GM21529 (cell line): ENCODE measurements at regions not wholly inside any gene's neighbourhood (a gene's known extent, or its start where the extent isn't known, plus 50 kb on each side); places are given as distances from the start of the nearest gene placed in this dataset.
A peak's percentile ranks its signal among the peaks of the same experiment; 100 is the strongest.
"Not testable (repeated sequence)": the region's sequence is repeated elsewhere in the genome, so short reads cannot be mapped to it uniquely, and the experiment has no call there.

Source experiments
- ATAC-seq: cut with Tn5 transposase; IDR thresholded peaks from one replicate; pipeline ENCODE4 v1.9.1; 2021; ENCODE audit not compliant: unreplicated experiment

GRCh38 chr1:219074084-219074728 lies 99.5 kb upstream of the LYPLAL1 start:
- no peak for ATAC-seq

GRCh38 chr1:219075121-219075879 lies 98.4 kb upstream of the LYPLAL1 start:
- no peak for ATAC-seq

GRCh38 chr1:219076326-219076937 lies 97.2 kb upstream of the LYPLAL1 start:
- ATAC-seq = no peak

- not testable (repeated sequence) for ATAC-seq
Measured at GRCh38 chr1:219077767-219078166, 95.9 kb upstream of the LYPLAL1 start.

- ATAC-seq = peak; percentile 80
Measured at GRCh38 chr1:219081943-219082925, 91.4 kb upstream of the LYPLAL1 start.

- no peak for ATAC-seq
Measured at GRCh38 chr1:219083631-219084030, 90.0 kb upstream of the LYPLAL1 start.

GRCh38 chr1:219085082-219085481 lies 88.6 kb upstream of the LYPLAL1 start:
- ATAC-seq = no peak

GRCh38 chr1:219085988-219086387 lies 87.7 kb upstream of the LYPLAL1 start:
- ATAC-seq = no peak

GRCh38 chr1:219086956-219087469 lies 86.7 kb upstream of the LYPLAL1 start:
- no peak for ATAC-seq

- peak; percentile 81 for ATAC-seq
Measured at GRCh38 chr1:219088778-219089557, 84.7 kb upstream of the LYPLAL1 start.

GRCh38 chr1:219090607-219091006 lies 83.1 kb upstream of the LYPLAL1 start:
- ATAC-seq = peak; percentile 75

- no peak for ATAC-seq
Measured at GRCh38 chr1:219092206-219092605, 81.5 kb upstream of the LYPLAL1 start.

GRCh38 chr1:219099307-219099706 lies 74.4 kb upstream of the LYPLAL1 start:
- peak; percentile 76 for ATAC-seq

GRCh38 chr1:219100059-219100458 lies 73.6 kb upstream of the LYPLAL1 start:
- no peak for ATAC-seq

GRCh38 chr1:219102466-219102865 lies 71.2 kb upstream of the LYPLAL1 start:
- ATAC-seq = not testable (repeated sequence)

GRCh38 chr1:219105893-219106292 lies 67.8 kb upstream of the LYPLAL1 start:
- no peak for ATAC-seq

GRCh38 chr1:219109424-219110018 lies 64.2 kb upstream of the LYPLAL1 start:
- peak; percentile 62 for ATAC-seq

- ATAC-seq = no peak
Measured at GRCh38 chr1:219113261-219113660, 60.4 kb upstream of the LYPLAL1 start.

GRCh38 chr1:219114014-219114413 lies 59.7 kb upstream of the LYPLAL1 start:
- no peak for ATAC-seq
